ENCODE measurements at regions not wholly inside any gene's neighbourhood (a gene's known extent, or its start where the extent isn't known, plus 50 kb on each side); places are given as distances from the start of the nearest gene placed in this dataset.
A peak's percentile ranks its signal among the peaks of the same experiment; 100 is the strongest.
"Not testable (repeated sequence)": the region's sequence is repeated elsewhere in the genome, so short reads cannot be mapped to it uniquely, and the experiment has no call there.

DNA sequence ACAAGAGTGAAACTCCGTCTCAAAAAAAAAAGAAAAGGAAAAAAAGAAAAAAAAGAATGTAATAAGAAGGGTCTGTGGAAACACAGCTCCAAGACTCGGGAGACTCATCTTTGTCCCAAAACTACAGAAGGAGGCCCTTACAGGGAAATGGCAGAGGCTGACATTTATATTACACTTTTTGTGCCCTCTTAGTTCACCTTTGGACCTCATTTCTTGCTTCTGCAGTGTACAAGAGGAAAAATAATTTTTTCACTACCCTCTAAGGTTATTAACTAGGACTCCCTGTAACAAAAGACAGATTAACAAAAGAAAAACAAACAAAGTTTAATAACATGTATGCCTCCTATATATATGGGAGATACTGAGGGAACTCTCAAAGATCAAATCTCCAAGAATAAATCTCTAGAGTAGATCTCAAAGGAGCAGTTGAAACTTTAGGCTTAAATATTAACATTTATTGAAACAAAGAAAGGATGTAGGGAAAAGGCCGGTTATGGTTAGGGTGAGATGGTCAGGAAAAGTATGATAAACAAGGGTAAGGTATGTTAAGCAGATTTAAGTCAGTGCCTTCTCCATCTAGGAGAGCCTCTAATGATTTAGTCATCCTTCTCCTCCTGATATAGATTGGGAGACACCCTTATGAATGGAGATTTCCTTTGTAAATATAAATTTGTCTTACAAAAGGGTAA is 121.3 kb upstream of the JADE1 start:
- no peak for DNase-seq

DNA sequence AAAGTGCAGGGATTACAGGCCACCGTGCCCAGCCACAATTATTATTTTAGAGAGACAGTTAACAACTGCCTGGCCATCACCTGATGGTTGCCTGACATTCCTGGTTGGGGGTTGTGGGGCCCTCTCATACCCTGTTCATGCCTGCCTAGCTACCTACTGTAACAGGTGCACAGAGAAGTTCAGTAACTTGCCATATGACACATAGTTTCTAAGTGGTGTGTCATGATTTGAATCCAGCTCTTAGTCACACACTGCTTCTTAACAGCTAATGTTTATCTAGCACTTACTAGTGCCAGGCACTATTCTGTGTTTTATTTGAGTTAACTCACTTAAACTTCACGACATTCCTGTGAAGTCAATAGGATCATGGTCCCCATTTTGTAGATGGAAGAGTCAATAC is 122.7 kb upstream of the JADE1 start:
- no peak for DNase-seq

DNA sequence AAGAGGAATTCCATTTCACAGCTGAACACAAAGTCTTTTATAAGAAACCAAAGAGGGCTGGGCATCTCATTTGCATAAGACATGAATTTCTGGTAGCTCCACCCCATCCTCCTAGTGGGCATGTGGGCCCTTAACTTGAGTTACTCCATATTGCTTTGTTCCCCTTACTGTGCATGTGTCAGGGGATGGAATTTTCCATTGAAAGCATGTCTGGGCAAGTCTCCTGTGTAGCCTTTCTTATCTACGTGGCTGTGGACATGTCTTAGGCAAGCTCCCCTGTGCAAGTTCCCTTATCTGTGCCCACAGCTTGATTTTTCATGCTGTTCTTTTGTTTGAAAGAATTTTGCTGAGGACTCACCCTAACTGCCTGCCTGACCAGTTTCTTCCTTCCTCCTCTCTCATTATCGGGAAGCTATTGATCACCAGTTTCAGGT is 123.5 kb upstream of the JADE1 start:
- no peak for DNase-seq

DNA sequence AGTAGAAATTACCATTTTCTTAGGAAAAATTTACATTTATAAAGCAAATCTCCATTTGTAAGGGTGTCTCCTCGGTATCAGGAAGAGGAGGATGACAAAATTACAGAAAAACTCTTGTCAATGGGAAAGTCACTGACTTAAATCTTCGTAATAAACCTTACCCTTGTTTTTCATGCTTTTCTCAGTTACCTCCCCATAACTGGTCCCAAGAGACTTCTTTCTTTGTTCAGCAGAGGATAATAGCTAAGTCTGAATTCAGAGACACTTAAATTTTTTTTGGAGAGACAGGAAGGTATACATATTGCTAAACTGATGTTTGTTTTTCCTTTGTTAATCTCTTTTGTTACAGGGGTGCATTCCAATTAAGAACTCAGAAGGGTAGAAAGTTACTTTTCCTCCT is 125.5 kb upstream of the JADE1 start:
- no peak for DNase-seq

DNA sequence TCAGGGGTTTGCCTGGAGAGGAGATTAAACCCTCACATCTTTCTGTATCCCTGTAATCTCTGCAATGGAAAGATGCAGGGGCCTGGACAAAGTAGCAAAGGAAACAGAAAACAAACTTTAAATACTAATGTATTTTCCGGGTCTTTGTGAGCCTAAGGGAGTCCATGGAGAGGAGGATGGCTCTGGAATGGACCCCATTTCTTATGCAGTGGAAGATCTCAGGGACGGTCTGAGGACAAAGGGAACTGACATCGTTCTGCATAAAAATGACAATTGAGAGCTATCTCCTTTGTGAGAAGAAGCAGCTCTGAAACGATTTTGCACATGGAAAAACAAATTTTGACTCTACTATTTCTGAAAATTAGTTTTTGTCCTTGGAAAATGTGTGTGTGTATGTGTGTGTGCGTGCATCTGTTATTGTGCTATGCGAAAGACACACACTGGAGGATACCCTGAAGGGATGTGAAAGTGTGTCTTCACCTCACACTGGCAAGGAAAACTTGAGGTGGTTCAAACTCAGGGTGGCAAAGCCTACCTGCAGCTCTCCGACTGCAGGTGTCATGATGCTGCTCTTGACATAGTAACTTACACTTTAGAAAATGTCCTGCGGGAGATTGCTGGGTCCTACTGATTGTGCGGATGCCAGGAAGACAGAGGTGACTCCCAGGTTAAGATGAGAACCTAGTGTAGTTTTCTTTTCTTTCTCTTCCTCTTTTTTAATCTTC is 126.4 kb upstream of the JADE1 start:
- no peak for DNase-seq

DNA sequence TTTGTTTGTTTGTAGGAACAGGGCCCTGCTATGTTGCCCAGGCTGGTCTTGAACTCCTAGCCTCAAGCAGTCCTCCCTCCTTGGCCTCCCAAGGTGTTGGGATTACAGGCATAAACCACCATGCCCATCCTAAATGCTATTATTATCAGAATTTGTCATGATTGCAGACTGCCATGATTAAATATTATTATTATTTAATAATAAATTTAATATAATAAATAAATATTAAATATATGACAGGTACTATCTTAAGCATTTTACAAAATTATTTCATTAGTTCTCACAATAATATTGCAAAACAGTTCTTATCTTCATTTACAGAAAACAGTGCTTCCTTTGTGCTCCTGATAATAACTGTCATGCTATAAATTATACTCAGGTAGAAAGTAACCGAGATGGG is 133.4 kb upstream of the JADE1 start:
- no peak for DNase-seq

DNA sequence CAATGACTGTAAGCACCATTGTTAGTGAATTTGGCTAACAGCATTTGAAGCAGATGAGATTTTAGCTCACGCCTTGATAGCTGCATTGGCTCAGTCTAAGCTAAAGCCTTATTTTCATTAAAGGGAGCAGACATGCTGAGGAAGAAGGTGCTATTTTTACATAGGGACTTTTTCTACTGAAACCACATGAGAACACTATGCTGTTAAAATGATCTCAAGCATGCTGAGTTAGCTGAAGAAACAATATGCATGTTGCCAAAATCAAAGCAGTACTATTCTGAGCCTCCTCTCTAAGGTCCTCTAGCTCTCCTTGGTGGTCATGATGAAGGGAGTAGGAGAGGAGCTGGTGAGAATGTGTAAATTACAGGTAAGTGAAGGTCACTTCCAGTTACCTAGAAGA is 134.4 kb upstream of the JADE1 start:
- no peak for DNase-seq

DNA sequence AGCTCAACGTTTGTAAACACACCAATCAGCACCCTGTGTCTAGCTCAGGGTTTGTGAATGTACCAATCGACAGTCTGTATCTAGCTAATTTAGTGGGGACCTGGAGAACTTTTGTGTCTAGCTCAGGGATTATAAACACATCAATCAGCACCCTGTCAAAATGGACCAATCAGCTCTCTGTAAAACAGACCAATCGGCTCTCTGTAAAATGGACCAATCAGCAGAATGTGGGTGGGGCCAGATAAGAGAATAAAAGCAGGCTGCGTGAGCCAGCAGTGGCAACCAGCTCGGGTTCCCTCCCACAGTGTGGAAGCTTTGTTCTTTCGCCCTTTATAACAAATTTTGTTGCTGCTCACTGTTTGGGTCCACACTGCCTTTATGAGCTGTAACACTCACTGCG is 136.3 kb upstream of the JADE1 start:
- DNase-seq: not testable (repeated sequence)

DNA sequence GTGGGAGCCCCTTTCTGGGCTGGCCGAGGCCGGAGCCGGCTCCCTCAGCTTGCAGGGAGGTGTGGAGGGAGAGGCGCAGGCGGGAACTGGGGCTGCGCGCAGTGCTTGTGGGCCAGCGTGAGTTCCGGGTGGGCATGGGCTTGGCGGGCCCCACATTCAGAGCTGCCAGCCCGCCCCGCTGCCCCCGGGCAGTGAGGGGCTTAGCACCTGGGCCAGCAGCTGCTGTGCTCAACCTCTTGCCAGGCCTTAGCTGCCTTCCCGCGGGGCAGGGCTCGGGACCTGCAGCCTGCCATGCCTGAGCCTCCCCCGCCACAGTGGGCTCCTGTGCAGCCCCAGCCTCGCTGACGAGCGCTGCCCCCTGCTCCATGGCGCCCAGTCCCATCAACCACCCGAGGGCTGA is 136.9 kb upstream of the JADE1 start:
- DNase-seq: not testable (repeated sequence)

DNA sequence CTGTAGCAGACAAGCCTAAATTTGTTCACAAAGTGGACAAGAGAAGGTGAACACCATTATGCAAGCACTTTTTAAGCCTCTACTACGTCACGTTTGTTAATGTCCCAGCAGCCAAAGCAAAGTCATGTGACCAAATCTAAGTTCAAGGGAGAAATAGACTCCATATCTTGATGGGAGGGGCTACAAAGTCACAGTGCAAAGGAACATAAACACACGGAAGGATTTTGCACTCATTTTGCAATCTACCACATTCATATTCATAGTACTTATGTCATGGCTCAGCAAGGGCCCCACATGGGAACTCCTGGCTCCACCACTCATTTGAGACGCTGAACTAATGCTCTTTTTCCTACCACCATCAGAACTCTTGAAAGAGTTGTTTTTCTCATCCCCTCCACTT is 139.0 kb upstream of the JADE1 start:
- no peak for DNase-seq

DNA sequence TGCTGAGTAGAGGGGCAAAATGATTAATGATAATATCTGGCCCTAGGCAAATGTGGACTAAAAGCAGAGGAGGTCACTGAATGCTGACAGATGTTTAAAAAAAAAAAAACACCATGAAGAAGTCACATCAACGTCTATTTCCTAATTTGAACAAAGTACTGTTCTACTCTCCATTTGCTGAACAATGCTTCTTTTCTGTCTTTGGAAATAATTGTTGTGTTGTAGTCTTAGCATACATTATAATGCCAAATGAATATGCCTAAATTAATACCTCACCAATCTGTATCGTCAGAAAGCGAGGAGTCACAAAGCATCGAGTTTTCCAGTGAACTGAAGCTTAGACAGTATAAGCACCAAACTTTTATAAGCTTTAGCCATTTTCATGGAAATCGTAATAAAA is 140.9 kb upstream of the JADE1 start:
- no peak for DNase-seq

DNA sequence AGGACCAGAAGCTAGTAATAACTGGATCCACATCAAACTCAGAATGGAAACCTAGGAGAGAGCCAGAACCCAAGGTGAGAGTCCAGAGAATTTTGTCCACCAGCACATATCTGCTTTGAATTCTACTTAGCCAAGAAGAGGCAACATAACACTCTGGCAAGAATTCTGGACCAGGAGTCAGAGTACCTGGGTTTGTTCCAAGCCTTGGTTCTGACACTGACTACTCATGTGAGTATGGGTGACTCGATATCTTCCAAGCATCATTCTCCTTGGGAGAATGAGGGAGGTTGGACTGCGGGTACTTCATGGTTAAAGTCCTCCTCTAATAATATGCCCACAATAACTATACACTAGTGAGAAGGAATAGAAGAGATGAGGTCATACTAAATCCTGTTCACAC is 144.0 kb upstream of the JADE1 start:
- DNase-seq: no peak

DNA sequence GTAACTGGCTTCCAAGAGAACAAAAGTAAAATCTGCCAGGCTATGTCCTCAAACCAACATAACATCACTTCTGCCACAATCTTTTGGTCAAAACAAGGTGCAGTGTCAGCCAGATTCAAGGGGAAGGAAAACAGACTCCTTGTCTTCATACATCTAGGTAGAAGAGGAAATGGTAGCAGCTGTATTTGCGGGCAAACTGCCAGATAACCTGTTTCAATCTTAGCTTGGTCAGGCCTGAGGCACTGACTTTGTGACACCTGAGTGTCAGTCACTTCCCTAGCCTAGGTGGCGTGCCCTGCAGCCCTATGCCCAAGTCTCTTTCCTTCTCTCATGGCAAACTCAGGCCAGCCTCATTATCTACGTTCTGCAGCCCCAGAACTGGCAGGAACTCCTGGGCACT is 146.2 kb upstream of the JADE1 start:
- DNase-seq: no peak

DNA sequence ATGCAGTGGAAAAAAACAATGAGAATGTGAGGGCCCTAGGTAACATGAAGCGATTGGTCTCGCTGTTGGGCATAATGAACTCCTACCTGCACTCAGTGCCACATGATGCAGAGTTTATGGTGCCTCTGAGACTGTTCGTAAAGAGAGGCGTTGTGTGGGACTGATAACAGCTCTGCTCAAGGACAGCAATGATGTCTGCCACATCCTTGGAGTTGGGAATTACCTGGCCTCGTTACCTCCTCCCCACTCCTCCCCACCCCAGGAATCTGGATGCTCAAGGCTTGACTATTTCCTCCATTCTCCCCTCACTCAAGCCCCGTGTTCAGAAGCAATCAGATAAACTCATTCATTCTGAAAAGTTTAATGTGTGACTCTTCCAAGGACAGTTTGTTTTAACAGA is 148.0 kb upstream of the JADE1 start:
- no peak for DNase-seq

DNA sequence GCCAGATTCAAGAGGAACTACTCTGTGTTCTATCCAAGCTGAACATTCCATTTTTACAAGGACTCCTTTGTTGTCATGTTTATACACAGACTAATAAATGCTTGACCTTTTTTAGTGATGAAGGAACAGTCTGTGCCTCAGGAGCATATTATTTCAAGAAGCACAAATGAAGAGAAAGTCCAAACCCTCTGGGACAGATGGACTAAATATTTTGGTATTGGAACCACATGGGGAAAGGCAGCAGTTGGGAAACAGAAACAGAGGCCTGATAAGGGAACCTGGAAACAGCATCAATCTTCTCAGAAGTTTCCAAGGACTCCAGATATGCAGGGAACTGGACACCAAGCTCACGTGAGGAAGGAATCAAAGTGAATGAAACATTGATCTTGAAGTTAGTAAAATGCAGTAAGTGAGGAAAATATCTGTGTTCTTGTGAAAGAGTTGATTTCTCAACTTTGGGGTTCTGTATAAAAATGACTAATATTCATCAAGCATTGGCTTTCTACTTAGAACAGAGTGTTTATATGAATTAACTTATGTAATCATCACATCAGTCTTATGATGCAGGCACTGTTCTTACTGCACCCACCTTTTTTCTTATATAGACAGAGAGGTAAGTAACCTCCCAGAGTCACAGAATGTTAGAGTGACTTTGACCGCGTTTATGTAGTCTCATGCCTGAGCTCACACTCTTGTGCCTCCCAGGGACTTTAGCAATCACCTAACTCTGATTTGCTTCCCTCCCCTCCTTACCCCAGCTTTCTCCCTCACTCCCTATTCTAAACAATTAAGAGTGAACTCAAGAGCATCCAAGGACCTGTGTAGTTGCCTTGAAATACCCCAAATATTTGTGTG is 148.9 kb upstream of the JADE1 start:
- DNase-seq: no peak

DNA sequence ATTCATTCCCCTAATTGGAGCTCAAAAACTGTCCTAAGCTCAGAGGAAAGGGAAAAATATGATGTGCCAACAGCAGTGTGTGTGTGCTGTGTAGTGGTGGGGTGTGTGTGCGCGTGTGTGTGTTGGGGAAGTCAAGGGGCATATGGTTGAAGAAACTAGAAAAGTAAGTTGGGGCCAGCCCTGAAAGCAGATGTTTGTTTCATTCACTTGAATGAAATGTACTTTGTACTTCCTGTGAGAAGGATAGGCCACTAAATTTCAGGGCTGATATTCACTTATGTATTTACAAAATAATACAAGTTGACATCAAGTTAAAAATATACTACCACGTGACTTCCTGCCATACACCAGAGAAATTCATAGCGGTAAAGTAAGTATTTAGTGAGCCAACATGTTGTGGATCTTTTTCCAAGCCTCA is 151.3 kb upstream of the JADE1 start:
- no peak for DNase-seq

DNA sequence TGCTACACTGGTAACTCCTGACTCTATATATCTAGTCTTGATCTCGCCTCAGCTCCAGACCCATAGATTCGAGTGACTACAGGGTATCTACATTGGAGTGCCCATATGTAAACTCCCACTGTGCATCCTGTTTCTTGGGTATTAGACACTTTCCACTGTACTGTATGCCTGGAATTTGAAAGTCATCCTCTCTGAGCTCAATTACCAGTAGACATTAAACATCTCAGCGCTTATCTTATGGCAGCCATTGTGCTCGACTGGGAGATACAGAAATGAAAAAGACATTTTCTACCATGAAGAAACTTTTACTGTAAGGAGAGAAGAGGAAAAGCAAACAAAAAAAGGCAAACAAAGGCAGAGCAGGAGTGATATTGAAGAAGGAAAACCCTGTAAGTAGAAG is 151.9 kb upstream of the JADE1 start:
- DNase-seq: no peak

DNA sequence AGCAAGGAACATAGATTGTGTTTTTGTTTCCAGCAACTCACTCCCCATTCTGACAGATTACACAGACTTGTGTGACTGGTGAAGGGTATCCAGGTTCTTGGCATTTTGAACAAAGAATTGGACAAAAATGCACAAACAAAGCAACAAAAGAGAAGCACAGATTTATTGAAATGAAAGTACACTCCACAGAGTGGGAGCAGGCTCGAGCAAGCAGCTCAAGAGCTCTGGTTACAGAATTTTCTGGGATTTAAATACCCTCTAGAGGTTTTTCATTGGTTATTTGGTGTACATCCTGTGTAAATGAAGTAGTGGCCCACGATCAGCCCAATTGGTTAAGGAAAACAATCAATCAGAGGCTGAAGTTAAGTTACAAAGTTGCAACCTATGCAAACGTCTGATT is 155.0 kb upstream of the JADE1 start:
- no peak for DNase-seq

DNA sequence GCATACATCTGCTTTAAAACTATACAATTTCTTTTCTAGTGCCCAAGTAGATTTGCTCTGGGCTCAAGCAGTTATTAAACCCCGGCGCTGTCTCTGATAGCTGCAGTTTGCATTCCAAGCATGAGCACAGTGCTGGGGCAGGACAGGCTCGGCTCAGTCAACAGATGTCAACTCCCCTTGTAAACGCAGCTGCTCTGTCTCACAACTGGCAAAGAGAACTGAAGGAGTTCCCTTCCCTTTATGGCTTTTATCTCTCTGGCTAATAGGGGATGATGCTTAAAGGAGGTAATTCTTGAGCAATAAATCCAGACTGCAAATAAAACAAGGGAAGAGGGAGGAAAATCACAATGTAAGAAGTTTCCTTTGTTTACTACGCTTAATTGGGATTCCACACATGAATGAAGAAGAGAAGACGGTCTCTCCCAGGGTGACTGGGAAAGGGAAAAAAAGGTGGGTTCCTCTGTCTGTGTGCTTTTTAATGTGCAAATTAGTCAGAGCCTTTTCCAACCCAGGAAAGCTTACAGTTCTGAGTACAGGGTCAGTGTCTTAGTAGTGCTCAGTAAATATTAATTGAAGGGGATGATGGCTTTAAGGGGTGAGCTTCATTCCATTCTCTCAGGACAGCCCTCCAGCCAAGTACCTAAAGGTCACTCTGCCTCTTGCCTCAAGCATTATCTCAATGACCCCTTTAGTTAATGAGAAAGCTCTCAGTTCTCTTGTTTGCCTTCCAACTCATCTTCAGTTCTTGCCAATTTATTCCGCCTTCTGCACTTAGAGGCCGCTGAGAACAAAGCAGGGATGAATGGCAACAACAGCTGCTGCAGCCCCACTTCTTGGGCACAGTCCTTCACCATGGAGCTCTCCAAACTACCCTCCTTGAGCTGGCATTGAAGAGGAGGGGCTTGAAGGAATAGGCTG is 155.7 kb upstream of the JADE1 start:
- peak; percentile 27 for DNase-seq

DNA sequence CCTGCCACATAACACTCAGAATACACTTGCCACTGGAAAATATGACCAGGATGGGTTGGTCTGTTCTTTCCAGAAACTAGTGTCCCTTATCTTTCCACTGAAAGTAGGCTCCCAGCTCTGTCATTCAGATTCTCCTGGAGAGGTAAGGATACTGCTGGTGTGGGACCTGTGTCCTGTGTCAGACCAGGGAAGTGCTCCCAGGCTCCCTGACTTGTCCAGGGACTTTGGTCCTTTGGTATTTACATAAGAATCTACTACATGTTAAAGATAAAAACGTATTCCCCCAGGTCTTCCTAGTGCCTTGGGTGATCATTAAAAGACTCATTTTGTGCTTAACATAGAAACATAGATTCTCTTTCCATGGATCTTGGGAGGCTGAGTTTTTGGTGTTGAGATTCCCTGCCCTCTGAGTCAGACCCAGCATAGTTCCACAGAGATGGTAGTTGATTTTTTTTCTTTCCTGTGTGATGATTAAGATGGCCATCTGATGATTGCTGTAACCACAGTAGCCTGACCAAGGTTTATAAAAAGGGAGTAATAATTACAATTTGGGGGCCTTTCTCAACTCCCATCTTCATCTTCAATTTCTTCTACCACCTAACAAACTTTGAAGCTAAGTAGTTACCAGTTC is 159.8 kb upstream of the JADE1 start:
- DNase-seq: no peak

DNA sequence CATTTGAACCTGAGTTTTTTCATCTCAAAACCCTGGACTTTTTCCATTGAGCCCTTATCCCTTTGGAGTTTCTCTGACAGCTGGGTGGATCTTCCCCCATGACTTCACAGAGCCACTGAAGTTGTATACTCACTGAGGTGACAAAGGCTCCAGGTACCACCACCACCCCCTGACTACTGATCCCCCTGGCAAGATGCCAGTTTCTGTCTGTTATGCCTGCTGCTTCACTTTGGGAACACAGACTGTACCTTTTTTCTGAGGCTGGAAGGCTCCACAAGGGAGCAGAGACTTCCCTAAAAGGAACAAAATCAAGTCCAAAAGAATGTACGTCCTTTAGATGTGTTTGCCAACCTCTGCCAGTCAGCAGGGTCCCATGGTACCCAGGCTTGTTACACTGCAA is 160.3 kb upstream of the JADE1 start:
- DNase-seq: no peak

DNA sequence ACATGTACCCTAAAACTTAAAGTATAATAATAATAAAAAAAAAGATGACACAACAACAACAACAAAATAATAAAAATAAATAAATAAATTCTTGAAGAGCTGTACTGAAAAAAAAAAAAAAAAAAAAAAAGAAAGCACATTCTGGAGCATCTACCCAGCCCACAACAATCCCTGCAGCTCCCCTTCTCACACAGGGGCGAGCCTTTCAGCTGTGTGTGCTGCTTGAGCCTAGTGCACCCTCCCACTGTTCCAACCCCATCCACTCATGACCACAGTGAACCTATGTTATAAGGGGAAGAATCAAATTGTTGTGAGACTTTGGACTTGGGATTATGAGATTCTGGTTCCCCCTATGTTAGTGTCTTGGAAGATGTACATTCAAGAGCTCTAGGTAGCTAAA is 161.5 kb upstream of the JADE1 start:
- no peak for DNase-seq
